Mucosa of gallbladder (tissue), 1 donor: ENCODE measurements at regions not wholly inside any gene's neighbourhood (a gene's known extent, or its start where the extent isn't known, plus 50 kb on each side); places are given as distances from the start of the nearest gene placed in this dataset.

Experiments used
- DNase-seq: peaks from one replicate; pipeline ENCODE4 v3.0.0-alpha.2; 2020; ENCODE audit warnings: low spot score
- donor health status: DM: no; HTN: no; CAD: no.

DNA sequence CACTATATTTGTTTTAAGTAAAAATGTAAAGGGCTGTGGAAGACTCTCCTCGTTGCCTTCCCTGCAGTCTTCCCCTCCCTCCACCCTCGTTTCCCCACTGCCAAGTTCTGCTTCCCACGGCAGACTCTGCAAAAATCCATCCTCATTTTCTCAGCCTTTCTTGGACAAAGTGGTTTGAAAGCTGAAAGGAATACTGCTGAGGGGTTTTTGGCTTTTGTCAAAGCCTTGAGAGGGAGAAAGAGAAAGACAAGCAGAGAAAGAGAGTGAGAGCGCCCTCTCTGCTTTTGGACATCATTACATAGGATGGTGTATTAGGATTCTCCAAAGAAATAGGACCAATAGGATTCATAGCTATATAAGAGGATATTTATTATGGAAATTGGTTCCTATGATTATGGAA, 455.9 kb upstream of the SOX11 start:
- no peak for DNase-seq

DNA sequence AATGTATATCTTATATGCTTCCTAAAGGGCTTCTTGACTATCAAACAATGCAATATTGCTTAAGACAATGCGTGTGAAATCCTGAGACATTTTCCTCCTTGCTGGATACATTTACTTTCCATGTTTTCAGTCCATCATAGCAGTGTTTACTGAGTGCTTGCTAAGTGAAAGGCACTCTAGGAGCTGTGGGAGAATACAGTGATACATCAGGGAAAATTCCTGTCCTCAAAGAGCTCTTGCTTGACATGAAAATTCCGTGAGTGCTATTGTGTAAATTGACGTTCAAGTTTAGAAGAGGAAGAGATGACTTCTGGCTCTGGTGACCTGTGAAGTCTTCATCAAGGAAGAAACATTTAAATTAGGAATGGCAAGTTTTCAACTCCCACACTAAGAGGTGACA, 449.4 kb upstream of the SOX11 start:
- no peak for DNase-seq

DNA sequence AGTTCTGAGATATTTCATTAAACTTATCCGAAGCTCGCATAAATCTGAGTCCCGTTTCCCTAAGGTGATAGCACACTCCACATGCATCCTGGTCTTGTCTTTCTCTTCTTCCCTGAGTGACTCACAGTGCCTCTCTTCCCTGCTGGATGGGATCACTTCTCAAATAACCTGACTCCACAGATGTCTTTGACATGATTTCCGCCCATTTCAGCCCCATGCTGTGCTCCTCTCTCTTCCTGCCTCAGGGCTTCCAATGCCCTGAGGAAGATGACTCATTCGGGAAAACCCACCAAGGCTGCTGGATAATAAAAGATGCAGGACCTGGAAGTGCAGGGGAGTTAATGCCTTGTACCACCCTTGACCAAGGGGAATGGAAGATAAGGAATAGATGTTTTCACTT, 441.7 kb upstream of the SOX11 start:
- DNase-seq, result no peak

DNA sequence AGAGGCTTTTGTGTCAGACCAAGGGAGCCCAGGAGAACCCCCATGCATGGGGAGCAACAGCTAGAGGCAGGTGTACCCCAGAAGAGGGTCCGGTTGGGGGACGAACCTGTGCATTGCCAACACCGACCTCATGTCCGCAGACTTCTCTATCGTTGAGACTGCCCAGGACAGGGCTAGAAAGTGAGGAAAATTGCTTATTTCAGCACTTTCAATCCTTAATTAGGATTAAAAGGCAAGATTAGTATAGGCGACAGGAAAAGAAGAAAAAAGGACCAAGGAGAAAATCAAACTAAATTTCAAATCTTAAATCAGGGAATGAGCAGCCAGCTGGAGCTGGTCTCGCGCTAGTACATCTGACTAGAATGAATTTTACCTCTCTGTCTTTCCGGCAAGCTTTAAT, 438.9 kb upstream of the SOX11 start:
- no peak for DNase-seq

DNA sequence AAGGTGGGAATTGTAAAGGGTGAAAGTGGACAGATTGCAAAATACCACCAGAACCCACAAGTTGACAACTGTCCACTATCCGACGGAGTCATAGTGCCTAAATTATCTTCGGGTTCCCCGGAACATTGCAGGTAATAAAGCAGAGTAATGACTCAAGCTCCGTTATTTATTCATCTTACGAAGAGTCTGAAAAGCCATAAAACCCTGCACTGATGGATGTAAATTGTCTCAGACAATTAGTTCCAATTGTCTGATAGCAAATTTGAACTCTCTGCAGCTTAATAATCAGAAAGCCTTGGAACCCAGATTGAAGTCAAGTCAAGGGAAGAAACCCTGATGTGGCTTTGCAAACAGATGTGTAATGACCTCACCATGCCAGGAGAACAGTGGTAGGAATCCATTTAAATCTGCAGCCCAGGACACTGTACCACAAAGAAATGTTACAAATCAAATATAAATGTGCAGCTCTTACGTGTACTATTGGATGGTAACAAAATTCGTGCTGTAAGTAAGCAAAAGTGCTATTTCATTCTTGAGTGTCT, 437.3 kb upstream of the SOX11 start:
- DNase-seq, result no peak

DNA sequence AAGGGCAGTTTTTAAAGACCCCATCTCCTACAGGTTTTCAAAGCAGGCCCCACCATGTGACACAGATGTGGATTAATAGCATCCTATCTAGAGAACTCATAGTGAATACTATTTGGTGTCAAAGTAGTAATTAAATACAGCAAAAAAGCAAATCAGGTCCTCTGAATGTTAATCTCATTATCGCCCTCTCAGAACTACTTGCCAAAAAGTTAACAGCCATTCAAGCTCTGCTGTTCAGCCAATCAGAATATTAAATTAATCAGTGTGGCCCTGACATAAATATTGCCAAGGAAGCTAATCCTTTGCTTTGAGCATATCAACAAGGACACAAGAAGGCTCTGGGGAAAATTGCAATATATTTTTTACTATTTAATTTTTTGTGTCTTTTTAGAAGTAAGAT, 428.9 kb upstream of the SOX11 start:
- DNase-seq, result no peak

DNA sequence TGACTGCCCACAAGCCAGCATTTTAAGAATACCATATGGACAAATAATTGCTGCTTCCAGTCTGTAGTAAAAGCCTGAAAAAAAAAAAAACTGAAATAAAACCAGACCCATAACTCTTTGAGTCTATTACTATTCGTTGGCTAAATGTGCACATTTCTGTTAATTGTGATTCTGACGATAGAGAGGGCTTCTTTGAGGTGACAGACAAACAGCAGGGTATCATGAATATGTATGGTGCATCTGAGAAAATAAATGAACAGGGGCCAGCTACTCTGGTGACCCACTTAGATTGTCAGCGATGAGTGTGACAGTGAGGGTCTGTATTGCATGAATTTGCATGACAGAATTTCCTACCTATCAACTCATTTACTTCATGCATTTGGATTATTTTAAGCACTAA, 427.8 kb upstream of the SOX11 start:
- DNase-seq, result no peak

DNA sequence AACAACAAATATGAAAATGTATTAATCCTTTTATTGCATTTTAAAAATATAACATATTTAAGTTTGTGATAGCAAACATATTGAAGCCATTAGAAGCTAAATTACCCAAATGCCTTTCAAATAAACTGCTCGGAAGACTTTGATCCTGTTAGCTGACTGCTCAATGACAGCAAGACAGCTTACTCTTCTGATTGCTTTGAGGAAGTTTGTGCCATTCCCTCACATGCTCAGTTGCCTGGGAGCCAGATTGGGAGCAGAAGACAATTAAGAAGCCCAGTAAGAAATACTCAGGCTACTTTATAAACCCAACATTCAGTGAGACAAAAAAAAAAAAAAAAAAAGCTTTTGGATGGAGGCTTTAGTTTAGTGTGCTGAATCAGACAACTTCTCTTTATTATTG, 407.1 kb upstream of the SOX11 start:
- no peak for DNase-seq

DNA sequence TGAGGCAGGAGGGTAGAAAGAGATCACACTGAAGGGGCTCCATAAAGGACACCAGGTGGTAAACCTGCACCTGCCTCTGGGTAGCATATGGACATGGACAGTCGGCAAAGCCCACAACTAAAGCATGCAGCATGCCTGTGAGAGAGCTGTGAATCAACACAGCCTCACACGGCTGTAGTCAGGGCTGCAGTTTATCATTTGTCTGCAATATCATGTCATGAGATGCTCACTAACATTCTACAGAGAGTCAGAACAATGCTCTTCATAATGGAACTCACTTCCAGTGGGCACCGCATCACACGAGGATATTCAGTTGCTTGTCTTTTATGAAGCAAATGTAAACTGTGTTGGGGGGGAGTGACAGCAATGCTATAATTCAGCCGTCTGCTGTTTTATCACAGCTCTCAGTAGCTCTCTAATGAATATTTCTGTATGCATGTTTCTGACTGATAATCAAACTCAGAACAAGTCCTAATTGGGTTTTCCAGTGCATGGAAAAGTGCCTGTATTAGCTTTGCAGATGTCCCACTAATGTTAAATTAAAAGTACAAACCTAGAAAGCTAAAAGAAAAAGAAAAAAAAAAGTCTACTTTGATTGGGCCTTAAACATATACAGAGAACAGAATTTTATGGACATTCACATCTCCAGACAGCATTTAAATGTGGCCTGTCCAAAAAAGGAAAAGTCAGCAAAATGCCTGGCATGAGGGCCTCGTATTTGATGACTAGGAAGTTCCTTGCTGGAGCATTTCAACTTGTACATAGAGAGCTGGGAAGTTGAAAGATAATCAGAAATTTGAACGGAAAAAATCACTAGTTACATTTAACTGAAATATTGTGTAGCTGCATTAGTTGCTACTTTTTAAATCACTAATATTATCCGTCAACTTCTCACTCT, 406.1 kb upstream of the SOX11 start:
- no peak for DNase-seq

DNA sequence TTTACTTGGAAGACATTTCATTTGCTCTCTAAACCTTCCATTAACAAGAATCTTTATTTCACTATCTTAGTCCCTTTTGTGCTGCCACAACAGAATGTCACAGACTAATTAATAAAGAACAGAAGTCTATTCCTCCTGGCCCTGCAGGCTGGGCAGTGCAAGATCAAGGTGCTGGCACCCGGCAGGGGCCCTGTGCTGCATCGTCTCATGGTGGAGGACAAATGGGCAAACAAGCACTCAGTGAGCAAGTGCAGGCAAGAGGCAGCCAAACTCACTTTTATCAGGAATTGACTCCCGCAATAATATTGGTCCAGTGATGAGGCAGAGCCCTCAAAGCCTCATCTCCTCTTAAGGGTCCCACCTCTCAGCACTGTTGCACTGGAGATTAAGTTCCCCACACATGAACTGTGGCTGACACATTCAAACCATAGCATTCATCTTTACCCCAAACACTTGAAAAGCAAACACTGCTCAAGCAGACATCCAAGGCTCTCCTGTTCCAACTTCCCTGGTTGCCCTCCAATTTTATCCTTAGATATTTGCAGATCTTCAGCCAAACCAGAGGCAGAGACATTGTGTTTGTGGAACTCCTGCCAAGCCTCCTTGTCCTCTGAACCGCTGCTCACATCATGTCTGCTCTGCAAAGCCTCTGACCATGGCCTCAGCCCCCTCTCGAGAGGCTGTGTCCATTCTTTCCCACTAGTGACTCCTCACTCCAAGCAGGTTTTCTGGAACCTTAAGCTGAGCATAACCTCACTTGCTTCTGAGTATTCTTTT, 404.4 kb upstream of the SOX11 start:
- DNase-seq, result peak; percentile 57

DNA sequence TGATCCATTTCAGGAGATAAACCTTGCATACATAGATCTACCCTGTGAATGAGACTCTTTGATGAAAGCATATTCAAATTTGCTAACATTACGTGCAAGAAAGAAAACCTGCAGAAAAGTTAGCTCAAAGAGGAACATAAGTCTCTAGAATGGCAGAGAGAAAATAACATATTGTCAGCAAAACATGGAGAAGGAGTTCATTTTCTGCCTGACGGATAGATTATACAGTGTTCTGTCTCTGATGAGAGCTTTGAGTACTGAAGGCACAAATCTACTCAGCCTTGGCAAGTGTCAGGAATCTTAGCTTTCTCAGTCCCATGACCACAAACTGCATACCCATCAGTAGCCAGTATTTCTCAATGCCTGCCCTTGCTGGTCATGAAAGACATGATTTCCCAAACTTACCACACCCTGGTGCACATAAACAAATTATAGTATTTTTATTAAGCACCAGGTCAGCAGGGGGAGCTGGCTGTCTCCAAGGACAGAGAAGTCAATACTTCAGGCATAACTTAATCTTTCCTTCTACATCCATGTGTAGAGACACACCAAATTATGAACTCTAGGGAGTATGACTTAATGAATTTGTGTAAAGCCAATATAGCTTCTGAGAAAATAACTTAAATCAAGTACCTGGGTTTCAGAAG, 401.2 kb upstream of the SOX11 start:
- DNase-seq, result no peak

DNA sequence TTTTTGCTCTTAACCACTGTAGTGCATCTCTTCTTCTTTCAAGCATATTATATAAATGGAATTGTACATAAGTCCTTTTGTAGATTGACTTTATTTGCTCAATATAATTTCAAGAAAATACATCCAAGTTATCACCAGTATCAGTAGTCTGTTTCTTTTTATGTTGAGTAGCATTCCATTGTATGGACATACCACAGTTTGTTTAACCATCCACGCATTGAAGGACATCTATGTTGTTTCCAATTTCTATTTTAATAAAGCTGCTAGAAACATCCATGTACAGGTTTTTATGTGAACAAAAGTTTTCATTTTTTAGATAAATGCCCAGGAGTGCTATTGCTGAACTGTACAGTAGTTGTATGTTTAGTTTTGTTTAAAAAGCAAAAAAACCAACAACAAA, 387.5 kb upstream of the SOX11 start:
- DNase-seq, result no peak

DNA sequence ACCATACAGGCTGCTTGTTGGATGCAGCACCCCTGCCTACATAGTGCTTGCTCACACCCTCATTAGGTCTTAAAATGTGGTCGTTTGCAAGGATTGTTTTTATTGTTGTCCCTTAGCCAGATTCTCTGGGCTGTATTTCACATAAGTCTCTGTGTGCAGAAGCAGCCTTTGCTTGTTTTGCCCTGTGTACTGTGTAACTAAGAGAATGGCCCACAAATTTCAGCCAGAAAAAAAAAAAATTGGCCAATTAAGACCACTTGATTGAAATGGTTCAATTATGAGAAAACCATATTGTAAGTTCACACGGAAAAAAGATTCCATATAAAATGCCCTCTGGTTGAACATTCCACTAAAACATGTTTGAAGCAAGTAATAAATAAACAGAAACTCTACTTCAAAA, 377.1 kb upstream of the SOX11 start:
- no peak for DNase-seq

DNA sequence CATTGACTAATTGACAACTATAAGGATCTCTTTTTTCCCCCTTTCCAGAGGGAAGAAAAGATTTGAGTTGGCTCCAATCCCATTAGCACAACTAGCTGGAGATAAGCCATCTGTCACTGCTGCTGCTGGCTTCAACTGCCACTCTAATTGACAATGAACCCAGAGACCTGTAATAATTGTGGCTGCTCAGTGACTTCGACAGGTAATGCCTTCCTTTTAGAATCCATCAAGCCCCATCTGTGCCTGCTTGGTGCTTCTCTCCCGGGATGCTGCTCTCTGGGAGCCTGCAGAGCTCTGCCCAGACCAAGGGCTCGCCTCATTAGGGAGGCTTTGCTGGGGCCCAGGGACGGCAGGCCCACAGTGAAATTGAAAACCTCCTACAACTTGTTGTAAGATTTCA, 376.7 kb upstream of the SOX11 start:
- DNase-seq, result no peak

DNA sequence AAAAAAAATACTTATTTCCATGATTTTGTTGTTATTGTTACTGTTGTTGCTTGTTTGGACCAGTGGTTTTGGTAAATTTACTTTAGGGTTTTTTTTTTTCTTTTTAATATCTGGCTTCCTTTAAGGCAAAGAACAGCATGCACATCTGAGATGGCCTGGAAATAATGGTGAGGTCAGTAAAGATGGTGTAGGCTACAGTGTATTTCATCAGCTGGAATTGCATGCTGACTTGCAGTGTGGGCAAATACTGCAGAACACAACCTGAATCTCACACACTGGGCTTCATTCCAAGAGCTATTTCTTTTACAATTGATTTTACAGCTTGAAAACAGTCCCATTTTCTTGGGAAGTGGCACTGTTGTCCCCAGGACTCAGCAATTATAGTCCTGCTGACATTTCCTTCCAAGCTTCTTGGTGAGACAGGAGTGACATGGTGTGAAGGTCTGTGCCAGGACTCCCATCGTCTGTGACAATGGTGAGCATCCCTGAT, 376.1 kb upstream of the SOX11 start:
- no peak for DNase-seq

DNA sequence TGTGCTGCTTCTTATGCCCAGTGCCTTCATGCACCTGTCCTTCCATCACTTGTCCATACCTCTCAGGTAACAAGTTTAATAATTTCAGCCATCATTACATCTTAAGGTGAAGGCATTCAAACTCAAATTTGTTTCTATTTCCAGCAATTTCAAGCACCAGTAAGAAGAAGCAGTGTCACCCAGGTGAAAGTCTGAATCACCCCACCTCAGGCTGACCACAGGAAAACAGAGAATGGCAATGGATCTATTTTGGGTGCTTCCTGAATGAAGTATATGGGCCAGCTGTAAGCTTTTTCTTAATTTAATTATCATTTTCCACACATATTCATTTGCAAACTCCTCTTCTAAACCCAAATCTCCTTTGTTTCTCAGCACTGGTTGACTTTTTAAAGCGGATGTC, 372.7 kb upstream of the SOX11 start:
- no peak for DNase-seq

DNA sequence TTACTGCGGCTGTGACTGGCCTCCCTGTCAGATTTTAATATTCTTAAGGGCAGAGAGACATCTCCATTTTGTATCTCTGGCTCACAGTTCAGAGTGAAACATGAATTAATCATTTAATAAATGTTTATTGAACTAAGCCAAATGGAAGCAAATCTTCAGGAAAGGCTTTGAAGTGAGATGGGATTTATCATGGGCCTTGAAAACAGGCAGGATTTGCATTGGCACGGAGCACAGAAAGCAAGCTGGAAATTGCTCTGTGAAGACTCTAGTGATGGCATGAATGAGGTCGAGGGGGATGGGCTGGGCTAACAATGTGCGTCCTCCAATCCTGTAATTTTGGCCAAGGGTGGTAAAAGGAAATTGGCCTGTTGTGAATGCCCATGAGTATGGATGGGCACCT, 369.8 kb upstream of the SOX11 start:
- no peak for DNase-seq

DNA sequence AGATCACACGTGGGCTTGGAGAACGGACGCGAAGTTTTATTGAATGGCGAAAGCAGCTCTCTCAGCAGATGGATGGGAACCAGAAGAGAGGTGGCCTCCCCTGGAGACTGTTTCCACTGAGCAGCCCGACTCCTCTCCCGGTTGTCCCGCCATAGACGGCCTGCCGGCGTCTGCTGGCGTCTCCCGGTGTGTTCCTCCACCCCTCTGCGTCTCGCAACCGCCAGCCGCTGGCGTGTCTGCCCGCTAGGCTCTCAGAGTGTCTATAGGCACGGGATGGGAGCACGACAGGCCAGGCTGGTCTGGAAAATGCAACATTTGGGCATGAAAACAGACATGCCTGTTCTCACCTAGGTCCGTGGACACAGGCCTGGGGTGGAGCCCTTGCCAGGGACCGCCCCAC, 366.7 kb upstream of the SOX11 start:
- no peak for DNase-seq

DNA sequence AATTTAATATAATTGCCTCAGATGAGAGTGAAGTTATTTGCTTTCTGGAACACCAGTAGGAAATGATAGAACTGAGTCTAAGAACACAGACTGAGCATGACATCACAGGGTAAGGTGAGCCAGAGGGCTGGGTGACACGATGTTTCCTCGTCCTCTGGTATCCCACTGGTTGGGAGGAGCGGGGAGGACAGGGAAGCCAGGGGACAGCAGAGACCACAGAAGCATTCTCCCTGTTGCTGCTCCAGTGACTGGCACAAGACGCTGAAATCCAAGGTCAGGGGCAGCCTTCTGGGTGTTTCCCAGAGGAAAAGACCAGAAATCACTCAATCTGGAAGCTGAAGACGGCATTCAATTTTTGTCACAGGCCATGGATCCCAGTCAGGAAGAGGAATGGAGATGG, 363.4 kb upstream of the SOX11 start:
- DNase-seq, result no peak

DNA sequence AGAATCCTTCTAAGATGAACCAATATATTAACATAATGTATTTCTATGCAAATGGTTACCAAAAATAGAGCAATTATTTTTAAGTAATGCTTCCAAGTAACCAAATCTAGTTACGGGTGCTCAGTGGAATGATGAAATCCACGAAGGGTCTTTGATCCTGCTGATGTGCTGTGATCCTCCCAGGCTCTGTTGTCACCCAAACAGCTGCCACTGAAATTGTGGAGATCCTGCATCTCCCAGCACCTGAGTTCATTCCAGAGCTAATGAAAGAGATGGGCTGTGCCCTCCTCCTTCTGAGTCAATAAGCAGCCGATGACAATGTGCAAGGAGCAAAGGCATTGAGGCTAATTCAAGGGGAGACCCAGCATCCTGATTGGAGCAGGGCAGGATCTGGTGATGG, 362.4 kb upstream of the SOX11 start:
- no peak for DNase-seq

DNA sequence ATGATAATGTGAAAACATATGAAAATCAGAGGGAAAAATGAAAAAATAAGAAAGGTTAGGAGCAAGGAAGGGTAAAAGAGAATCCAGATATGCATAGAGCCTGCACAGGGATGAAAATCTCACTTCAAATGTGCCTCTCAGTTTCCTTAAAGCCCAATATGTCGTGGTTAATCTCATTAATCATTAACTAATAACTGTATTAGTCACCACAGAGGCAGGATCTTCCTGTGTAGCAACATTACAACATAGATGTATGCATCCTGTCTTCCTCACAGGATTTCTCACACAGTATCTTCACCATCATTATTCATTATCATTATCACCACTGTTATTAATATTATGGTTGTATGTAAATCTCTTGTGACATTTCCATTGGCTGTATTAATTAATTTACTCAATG, 361.2 kb upstream of the SOX11 start:
- no peak for DNase-seq

DNA sequence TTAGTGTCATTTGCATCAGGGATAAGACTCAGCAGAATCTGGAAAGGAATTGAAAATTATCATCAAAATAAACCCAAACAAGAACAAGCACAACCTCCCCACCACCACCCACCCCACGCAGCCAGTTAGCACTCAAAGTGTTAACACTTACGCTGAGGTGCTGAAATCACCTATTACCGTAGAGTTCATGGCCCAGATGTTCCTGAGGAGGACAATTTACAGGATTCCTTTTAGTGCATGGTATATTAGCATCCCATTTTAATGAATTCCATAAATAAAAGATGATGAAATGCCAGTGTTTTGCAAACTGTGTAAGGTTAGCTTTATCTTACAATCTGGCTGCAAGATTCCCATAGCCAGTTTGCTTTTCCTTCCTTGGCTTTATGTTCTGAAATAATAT, 359.3 kb upstream of the SOX11 start:
- no peak for DNase-seq
